ENCODE measurements at regions not wholly inside any gene's neighbourhood (a gene's known extent, or its start where the extent isn't known, plus 50 kb on each side); places are given as distances from the start of the nearest gene placed in this dataset.

DNA sequence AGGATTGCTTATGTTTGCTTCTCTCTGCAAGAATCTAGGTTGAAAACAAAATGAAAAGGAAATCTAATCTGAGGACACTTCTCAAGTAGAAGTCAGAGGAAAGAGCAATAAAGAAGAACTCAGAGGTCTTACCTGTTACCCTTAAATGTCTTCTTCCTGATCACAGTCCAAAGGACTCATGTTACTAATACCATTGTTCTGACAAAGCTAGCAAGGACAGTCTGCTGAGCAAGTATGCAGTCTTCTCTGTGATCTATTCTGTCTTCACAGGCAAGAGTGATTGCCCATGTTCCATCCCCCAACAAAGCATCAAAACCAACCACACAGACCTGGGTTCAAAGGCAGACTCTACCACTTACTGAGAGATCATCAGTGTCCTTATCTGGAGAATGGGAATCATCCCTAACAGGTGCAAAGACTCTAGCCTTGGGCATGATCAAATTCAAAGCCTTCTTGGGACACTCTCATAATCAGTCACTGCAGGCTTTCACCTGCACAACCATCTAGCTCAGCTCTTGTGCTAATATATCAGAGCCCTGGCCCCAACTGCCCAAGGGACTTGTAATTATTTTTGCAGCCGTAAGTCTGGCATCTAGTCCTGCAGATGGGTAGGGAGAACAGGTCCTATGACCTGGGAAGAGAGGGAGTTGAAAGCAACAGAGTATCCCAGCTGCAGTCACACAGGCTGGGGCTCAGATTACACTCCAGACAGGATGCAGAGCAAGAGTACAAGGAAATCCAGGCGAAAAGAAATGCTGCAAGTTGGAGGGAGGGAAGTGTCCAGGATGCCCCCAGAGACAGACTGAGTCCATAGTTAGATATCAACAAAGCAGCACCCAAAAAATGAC is 97.9 kb upstream of the NUDT4 start:
- Histone ChIP-seq H2AFZ (ENCODE audit: low read depth, low read length) (no peak overlapping the region), H3K9ac (ENCODE audit: low read length) (no peak overlapping the region)

DNA sequence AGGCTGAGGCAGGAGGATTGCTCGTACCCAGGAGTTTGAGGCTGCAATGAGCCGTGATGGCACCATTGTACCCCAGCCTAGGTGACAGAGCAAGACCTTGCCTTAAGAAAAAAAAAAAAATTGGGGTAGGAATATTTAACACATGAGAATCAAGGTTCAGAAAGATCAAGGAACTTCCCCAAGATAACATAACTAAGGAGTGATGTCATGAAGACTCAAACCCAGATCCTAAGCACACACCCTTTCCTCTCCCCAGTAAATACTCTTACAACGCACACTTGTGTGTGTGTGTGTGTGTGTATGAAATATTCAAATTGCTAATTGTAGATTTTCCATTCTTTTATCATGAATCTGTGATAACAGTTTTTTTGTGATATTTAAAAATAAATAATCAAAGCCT is 90.6 kb upstream of the NUDT4 start:
- H3K36me3 ChIP-seq (ENCODE audit: insufficient read depth, low read length), result no peaks in the 10 kb centered on the region
- H2AFZ ChIP-seq (ENCODE audit: low read depth, low read length), result no peak overlapping the region
- H3K79me2 ChIP-seq (replicated peaks; ENCODE audit: insufficient read depth, low read length), result no peaks in the 10 kb centered on the region
- H3K27ac ChIP-seq (ENCODE audit: low read length), result no peak overlapping the region
- no peaks in the 10 kb centered on the region for H3F3A ChIP-seq (ENCODE audit: insufficient read depth, low read length, poor library complexity, severe bottlenecking)
- TF ChIP-seq RAD21 (conservative IDR thresholded peaks at IDR 0.05), result no peak
- TF ChIP-seq TAF1 (IDR thresholded peaks at IDR 0.05; ENCODE audit: low read depth), result no peak
- TF ChIP-seq EP300 (conservative IDR thresholded peaks at IDR 0.05; ENCODE audit: poor library complexity, severe bottlenecking), result no peak
- TF ChIP-seq, protein P1, sequence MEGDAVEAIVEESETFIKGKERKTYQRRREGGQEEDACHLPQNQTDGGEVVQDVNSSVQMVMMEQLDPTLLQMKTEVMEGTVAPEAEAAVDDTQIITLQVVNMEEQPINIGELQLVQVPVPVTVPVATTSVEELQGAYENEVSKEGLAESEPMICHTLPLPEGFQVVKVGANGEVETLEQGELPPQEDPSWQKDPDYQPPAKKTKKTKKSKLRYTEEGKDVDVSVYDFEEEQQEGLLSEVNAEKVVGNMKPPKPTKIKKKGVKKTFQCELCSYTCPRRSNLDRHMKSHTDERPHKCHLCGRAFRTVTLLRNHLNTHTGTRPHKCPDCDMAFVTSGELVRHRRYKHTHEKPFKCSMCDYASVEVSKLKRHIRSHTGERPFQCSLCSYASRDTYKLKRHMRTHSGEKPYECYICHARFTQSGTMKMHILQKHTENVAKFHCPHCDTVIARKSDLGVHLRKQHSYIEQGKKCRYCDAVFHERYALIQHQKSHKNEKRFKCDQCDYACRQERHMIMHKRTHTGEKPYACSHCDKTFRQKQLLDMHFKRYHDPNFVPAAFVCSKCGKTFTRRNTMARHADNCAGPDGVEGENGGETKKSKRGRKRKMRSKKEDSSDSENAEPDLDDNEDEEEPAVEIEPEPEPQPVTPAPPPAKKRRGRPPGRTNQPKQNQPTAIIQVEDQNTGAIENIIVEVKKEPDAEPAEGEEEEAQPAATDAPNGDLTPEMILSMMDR (IDR thresholded peaks at IDR 0.05; ENCODE audit: poor library complexity, severe bottlenecking), result no peak
- TF ChIP-seq SMC3 (conservative IDR thresholded peaks at IDR 0.05; ENCODE audit: poor library complexity), result no peak
- TF ChIP-seq POLR2AphosphoS5 (IDR thresholded peaks at IDR 0.05), result no peak
- TF ChIP-seq, protein P2, sequence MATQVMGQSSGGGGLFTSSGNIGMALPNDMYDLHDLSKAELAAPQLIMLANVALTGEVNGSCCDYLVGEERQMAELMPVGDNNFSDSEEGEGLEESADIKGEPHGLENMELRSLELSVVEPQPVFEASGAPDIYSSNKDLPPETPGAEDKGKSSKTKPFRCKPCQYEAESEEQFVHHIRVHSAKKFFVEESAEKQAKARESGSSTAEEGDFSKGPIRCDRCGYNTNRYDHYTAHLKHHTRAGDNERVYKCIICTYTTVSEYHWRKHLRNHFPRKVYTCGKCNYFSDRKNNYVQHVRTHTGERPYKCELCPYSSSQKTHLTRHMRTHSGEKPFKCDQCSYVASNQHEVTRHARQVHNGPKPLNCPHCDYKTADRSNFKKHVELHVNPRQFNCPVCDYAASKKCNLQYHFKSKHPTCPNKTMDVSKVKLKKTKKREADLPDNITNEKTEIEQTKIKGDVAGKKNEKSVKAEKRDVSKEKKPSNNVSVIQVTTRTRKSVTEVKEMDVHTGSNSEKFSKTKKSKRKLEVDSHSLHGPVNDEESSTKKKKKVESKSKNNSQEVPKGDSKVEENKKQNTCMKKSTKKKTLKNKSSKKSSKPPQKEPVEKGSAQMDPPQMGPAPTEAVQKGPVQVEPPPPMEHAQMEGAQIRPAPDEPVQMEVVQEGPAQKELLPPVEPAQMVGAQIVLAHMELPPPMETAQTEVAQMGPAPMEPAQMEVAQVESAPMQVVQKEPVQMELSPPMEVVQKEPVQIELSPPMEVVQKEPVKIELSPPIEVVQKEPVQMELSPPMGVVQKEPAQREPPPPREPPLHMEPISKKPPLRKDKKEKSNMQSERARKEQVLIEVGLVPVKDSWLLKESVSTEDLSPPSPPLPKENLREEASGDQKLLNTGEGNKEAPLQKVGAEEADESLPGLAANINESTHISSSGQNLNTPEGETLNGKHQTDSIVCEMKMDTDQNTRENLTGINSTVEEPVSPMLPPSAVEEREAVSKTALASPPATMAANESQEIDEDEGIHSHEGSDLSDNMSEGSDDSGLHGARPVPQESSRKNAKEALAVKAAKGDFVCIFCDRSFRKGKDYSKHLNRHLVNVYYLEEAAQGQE (IDR thresholded peaks at IDR 0.05; ENCODE audit: borderline replicate concordance), result no peak
- no peak for TF ChIP-seq MXI1 (conservative IDR thresholded peaks at IDR 0.05; ENCODE audit: poor library complexity, severe bottlenecking)
- TF ChIP-seq EZH2 (IDR thresholded peaks at IDR 0.05; ENCODE audit: borderline replicate concordance, insufficient read depth, low read length, poor library complexity, severe bottlenecking), result no peak
- no peak overlapping the region for H3K9ac ChIP-seq (ENCODE audit: low read length)
- no peaks in the 10 kb centered on the region for H3K9me3 ChIP-seq (ENCODE audit: low read length)
- no peak overlapping the region for H3K4me3 ChIP-seq (ENCODE audit: low read length)
- H3K27me3 ChIP-seq (ENCODE audit: insufficient read depth, low read depth, low read length), result no peaks in the 10 kb centered on the region
- H3K4me2 ChIP-seq (ENCODE audit: low read length), result no peak overlapping the region
- no peaks in the 10 kb centered on the region for H3K9me2 ChIP-seq (ENCODE audit: insufficient read depth, low read length)
- no peaks in the 10 kb centered on the region for H4K20me1 ChIP-seq (ENCODE audit: insufficient read depth)

More for the DNA sequence above, 97.9 kb upstream of the NUDT4 start:
- H4K20me1 ChIP-seq (ENCODE audit: insufficient read depth), result no peaks in the 10 kb centered on the region
- no peaks in the 10 kb centered on the region for H3K36me3 ChIP-seq (ENCODE audit: insufficient read depth, low read length)
- no peak overlapping the region for H3K27ac ChIP-seq (ENCODE audit: low read length)
- no peaks in the 10 kb centered on the region for H3K9me2 ChIP-seq (ENCODE audit: insufficient read depth, low read length)
- no peaks in the 10 kb centered on the region for H3K27me3 ChIP-seq (ENCODE audit: insufficient read depth, low read depth, low read length)
- no peak for TF ChIP-seq SMC3 (conservative IDR thresholded peaks at IDR 0.05; ENCODE audit: poor library complexity)
- TF ChIP-seq, protein P1 (IDR thresholded peaks at IDR 0.05; ENCODE audit: poor library complexity, severe bottlenecking), result no peak
- TF ChIP-seq EZH2 (IDR thresholded peaks at IDR 0.05; ENCODE audit: borderline replicate concordance, insufficient read depth, low read length, poor library complexity, severe bottlenecking), result no peak
- no peak for TF ChIP-seq RAD21 (conservative IDR thresholded peaks at IDR 0.05)
- TF ChIP-seq, protein P2 (IDR thresholded peaks at IDR 0.05; ENCODE audit: borderline replicate concordance), result no peak
- TF ChIP-seq EP300 (conservative IDR thresholded peaks at IDR 0.05; ENCODE audit: poor library complexity, severe bottlenecking), result no peak
- no peak for TF ChIP-seq TAF1 (IDR thresholded peaks at IDR 0.05; ENCODE audit: low read depth)
- no peaks in the 10 kb centered on the region for H3F3A ChIP-seq (ENCODE audit: insufficient read depth, low read length, poor library complexity, severe bottlenecking)
- no peaks in the 10 kb centered on the region for H3K79me2 ChIP-seq (replicated peaks; ENCODE audit: insufficient read depth, low read length)
- H3K4me2 ChIP-seq (ENCODE audit: low read length), result no peak overlapping the region
- no peak overlapping the region for H3K4me3 ChIP-seq (ENCODE audit: low read length)
- no peaks in the 10 kb centered on the region for H3K9me3 ChIP-seq (ENCODE audit: low read length)

Data from neural cell (in vitro differentiated cells).